DMS79 treated with DMSO at 0.1 percent for 48 hours (cell line): ENCODE measurements at regions not wholly inside any gene's neighbourhood (a gene's known extent, or its start where the extent isn't known, plus 50 kb on each side); places are given as distances from the start of the nearest gene placed in this dataset.

Experiments used
- DNase-seq: peaks from one replicate; lab custom pipeline; 2025; lab: John Stamatoyannopoulos, UW

DNA sequence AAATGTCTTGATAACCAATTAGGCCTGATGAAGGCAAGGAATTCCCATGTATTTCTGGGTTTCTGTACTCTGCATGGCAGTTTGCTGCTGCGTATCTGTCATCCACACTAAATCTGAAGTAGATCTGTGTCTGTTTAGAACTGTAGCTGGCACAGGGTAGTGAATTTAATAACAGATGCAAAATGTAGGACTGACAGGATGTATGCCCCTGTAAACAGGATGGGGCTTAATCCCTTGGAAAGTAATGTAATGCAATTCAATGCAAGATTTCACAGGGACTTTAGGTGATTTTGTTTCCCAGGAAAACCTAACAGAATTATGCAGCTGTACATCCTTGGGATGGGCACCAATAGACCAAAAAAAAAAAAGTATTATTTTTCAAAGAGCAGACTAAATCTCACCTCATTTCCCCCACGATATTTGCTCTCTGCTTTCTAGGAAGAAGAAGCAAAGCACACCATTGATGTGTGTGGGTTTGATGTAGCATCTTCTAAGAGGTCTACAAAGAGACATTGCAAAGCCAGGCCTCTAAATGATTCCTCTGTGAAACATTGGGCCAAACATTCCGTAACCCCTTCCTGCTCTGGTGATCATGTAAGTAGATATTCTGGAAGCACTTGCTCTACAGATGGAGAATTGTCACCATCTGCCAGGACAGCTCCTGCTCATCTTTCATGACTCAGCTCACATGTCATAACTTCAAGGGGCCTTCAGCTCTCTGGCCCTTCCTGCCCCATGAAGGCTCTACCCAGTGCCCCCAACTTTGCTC lies 464.3 kb upstream of the RGMA start:
- no peak for DNase-seq

DNA sequence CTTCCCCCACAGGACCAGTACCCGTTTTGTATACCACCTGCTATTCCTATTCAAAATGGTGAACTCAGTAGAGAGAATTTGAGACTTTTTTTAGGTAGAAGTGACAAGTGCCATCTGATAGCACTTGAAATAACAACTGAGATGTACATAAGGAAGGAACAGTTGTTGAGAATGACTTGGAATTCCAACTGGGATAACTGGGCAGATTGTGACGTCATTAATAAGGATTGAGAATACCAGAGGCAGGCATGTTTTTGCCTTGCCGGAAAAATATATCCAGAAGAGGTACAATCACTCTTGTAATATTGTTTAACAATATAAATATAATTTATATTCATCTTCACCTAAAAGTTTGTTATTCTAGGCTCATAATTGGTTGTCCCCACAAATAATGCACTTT lies 454.1 kb upstream of the RGMA start:
- DNase-seq = no peak

DNA sequence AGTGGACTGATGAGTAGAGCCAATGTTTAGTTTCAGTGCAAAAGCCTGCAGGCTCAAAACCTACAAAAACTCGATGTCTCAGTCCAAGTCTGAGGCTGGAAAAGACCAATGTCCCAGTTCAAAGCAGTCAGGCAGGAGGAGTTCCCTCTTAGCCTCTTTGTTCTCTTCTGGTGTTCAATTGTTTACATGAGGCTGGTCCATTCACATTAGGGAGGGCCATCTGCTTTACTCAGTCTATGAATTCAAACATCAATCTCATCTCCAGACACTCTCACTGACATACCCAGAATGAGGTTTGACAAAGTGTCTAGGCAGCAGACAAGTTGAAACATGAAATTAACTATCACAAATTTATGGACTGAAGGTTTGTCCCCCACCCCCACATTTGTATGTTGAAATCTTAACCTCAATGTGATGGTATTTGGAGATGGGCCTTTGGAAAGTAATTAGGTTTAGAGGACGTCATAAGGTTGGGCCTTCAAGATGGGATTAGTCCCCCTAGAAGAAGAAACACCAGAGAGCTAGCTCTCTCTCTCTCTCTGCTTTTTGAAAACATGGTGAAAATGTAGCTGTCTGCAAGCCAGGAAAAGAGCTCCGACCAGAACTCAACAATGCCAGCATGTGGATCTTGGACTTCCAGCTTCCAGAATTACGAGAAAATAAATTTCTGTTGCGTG lies 438.5 kb upstream of the RGMA start:
- no peak for DNase-seq

- no peak for DNase-seq
Observed at GRCh38 chr15:93524432-93524831, 435.4 kb upstream of the RGMA start.

DNA sequence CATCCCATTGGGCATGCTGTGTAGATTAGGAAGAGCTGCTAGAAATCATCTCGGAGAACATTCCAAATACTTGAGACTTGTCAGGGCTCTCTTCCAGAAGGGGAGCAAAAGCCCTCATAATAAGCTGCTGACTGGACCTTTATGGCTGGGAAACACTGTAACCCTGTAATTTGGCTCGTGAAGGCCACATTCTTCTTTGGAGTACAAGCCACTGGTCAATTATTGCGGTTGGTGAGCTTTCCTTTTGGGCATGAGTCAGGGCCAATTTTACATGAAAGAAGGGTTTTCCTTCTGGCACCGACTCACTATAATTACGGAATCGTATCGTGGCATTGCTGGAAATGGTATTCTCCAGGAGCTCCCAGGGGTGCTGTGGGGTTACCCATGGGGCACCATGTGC lies 434.5 kb upstream of the RGMA start:
- DNase-seq = no peak

- DNase-seq = no peak
Observed at GRCh38 chr15:93520206-93520605, 431.2 kb upstream of the RGMA start.

DNA sequence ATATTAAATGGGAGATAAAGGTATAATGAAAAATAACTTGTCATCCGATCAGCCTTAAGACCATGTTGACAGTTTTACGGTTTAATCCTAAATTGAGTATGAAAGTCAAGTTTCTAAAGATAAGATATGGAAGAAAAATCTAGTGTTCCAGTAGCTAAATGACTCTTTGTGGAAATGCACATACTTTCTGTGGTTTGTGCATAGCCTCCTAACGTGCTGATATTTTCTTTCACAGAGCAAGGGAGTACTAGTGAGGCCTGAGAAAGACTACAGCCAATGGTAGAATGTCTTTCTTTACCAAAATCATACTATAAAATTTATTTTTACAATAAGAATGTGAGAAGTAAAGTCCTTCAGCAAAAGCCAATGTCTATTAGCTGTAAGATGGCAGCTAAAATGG lies 430.6 kb upstream of the RGMA start:
- no peak for DNase-seq

DNA sequence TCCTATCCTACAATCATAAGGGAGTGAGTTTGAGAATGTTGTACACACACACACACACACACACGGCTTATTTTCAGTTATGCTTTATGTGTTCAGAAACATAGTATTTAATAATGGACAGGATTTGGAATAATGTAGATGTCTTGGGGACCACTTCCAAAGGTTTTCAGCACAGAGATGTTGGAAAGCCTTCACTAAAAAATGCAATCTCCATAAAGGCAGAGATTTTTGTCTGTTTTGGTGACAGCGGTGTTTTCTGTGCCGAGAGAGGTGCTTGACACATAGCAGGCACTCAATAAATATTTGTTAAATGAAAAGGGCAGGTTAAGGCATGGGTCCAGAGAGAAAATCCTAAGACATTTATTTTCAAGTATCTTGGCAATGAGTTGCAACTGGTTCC lies 428.2 kb upstream of the RGMA start:
- no peak for DNase-seq

DNA sequence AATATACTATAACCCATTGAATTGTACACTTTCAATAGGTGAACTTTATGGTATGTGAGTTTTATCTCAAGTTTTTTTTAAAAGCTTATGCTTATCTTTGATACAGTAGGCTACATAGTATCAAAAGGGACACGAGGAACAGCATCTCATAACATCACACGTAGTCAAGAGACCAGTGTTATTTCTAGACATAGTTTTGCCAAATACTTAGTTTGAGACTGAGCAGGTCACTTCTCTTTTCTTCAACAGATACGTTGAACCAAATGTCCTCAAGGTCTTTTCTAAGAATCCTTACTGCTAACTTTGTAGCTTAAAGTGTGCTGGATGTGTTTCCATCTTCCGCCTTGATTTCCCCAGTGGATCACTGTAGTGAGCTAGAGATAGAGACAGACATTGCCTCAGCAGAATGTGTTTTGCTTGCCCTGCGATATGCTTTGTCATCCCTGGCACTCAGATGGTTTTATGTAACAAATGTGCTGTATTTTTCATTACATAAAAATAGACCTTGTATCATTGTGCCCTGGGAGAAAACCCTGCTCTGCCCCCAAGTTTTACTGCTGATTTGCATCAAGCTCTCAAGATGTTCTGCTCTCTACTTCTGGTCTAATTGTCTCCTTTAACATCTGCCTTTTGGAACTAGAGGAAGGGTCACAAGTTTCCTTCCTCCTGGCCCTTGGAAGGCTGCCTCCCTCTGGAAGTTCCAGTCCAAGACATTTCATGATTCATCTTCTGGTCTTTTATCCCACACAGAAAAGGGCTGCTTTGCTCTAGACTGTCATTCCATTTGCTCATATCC lies 426.4 kb upstream of the RGMA start:
- no peak for DNase-seq

GRCh38 chr15:93506646-93507045 lies 417.6 kb upstream of the RGMA start:
- no peak for DNase-seq

DNA sequence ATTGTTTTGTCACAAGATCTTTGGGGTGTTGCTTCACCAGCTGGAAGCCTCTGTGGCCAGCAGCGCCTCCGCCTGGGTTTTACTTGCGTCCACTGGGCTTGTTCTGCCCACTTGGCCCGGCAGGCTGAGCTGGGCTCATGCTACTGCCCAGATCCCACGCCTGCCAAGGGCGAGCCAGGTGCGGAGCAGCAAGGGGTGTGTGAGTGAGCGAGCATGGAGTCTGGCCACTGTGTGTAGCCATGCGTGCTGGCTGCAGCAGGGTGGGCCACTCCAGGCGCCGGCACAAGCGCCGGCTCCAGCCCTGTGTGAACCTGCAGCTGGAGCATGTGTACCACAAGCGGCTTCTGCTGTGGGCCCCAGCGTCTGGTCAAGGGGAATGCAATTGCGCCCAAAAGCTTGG lies 416.5 kb upstream of the RGMA start:
- no peak for DNase-seq

- DNase-seq = no peak
Observed at GRCh38 chr15:93501946-93502345, 412.9 kb upstream of the RGMA start.

GRCh38 chr15:93500155-93500554 lies 411.1 kb upstream of the RGMA start:
- DNase-seq = no peak

- DNase-seq = no peak
Observed at GRCh38 chr15:93497291-93497690, 408.3 kb upstream of the RGMA start.

DNA sequence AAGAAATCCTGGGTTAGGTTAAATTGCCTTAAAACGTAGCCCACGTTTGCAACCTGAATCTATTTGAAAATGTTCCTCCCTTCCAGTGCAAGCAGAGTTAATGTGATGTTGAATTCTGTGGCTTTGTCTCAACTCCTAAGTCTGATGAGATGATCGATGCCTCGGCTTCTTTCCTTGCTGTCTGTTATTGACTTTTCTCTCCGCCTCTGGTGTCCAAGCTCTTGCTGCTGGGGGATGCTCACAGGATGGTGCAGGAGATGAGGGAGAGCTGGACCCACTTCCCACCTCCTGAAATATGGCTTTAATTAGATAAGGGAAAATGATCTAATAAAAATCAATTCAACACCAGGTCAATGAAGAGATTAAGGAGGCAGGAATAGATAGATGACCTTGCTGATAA lies 407.9 kb upstream of the RGMA start:
- DNase-seq = no peak

DNA sequence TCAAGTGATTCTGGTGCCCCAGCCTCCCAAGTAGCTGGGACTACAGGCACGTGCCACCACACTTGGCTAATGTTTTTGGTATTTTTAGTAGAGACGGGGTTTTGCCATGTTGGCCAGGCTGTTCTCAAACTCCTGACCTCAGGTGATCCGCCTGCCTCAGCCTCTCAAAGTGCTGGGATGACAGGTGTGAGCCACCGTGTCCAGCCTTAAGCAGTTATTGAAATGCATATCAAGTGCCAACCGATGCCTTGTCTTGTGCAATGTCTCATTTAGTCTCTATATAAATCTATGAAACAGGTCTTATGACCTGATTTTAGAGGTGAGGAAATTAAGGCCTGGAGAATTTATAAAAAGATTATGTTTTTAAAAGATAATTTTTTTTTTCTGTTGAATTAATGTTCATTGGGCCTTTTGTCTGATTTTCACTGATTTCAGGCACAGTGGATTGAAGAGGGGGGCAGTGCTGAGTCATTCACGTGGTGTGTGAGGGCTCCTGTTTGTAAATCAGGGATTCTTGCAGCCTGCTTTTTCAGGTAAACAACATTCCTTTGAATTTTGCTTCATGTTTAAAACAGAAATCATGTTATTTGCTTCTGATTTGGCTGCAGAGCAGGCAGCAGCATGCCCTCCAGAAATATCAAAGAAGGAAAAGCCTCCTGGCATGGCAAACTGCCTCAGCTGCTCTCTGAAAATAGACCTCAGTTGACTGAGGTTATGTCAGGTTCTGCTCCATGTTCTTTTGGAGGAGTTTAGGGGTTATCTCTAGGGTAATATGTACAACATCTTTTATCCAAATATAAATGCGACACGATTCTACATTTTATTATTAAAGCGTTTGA lies 407.0 kb upstream of the RGMA start:
- DNase-seq = no peak

- no peak for DNase-seq
Observed at GRCh38 chr15:93493172-93493571, 404.2 kb upstream of the RGMA start.

GRCh38 chr15:93491291-93491690 lies 402.3 kb upstream of the RGMA start:
- no peak for DNase-seq

DNA sequence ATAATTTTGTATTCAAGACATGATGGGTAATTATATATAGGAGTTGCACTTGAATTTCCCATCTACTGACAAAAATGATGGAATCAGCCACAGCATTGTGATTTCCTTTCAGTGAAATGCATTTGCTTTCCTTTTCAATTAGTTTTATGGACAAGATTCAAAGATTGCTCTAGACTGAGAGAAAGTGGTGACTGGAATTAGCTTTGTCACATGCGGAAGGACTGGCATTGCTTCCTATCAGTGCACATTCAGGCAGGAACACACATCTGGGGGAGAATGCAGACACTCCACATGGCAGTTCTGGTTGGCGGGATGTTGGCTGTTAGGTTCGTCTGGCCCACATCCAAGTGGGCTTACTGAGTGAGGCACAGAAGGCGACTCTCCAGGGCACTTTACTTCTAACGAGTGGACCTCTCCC lies 399.3 kb upstream of the RGMA start:
- no peak for DNase-seq

GRCh38 chr15:93486407-93487117 lies 397.6 kb upstream of the RGMA start:
- DNase-seq = no peak
